ENCODE measurements at regions not wholly inside any gene's neighbourhood (a gene's known extent, or its start where the extent isn't known, plus 50 kb on each side); places are given as distances from the start of the nearest gene placed in this dataset.

- TF ChIP-seq ZBTB33 (IDR thresholded peaks at IDR 0.05; ENCODE audit: extremely low read depth, insufficient replicate concordance, low read length) (no peak), CBX3 (IDR thresholded peaks at IDR 0.05; ENCODE audit: low read depth) (no peak)
These were observed 547.0 kb downstream of the TBC1D22A start (continued) for GRCh38 chr22:47309476-47309875.

GRCh38 chr22:47308886-47309285, 546.4 kb downstream of the TBC1D22A start:
- CTCF ChIA-PET = no interaction called here
- intact Hi-C loops (cut with micrococcal nuclease) = no loop called here
- TF ChIP-seq REST (IDR thresholded peaks at IDR 0.05; ENCODE audit: low read depth) = no peak
- TF ChIP-seq CTCF (IDR thresholded peaks at IDR 0.05 in 2 of 3, conservative IDR thresholded peaks at IDR 0.05 in 1 of 3; ENCODE audit: borderline replicate concordance in 1 of 3, insufficient read depth in 1 of 3, low read depth in 2 of 3, low read length in 2 of 3) = no peak
- TF ChIP-seq YY1 (IDR thresholded peaks at IDR 0.05; ENCODE audit: extremely low read depth, insufficient replicate concordance, low read depth, low read length) = no peak
- no peak for TF ChIP-seq ELF1 (IDR thresholded peaks at IDR 0.05; ENCODE audit: borderline replicate concordance, low read depth)
- no peak for TF ChIP-seq EZH2phosphoT487 (IDR thresholded peaks at IDR 0.05; ENCODE audit: borderline replicate concordance)
- TF ChIP-seq ATF3 (IDR thresholded peaks at IDR 0.05) = no peak
- TF ChIP-seq SRF (IDR thresholded peaks at IDR 0.05; ENCODE audit: low read depth) = no peak
- Histone ChIP-seq H3K27ac (ENCODE audit: low read depth, low read length) (no peak overlapping the region), H3K79me2 (ENCODE audit: insufficient read depth, low read length) (no peaks in the 10 kb centered on the region), H4K20me1 (ENCODE audit: insufficient read depth) (no peaks in the 10 kb centered on the region), H3K4me1 (ENCODE audit: control insufficient read depth in 1 of 2, insufficient read depth in 2 of 2, low read length in 2 of 2) (peaks cover 5 to 47% of the 10 kb centered on the region in 2 experiments), H3K9ac (ENCODE audit: low read length) (no peak overlapping the region), H3K4me2 (ENCODE audit: low read length) (no peak overlapping the region), H3K36me3 (ENCODE audit: control insufficient read depth in 1 of 2, insufficient read depth in 2 of 2, low read length in 2 of 2) (no peaks in the 10 kb centered on the region), H3K27me3 (ENCODE audit: insufficient read depth, low read length) (no peaks in the 10 kb centered on the region), H3K9me2 (ENCODE audit: insufficient read depth) (no peaks in the 10 kb centered on the region), H3K9me3 (ENCODE audit: control insufficient read depth in 1 of 2, insufficient read depth in 1 of 2, low read depth in 1 of 2, low read length in 2 of 2) (no peaks in the 10 kb centered on the region), H2AFZ (ENCODE audit: low read depth, low read length, poor library complexity, severe bottlenecking) (no peak overlapping the region), H3K4me3 (replicated peaks in 1 of 2; ENCODE audit: low read depth in 1 of 2, low read length in 2 of 2) (no peak overlapping the region)
- DNase-seq (ENCODE audit: low read depth, low spot score) = no peak
- BruUV-seq (replicated peaks) = no TSS peak
- no peak for ATAC-seq
- RAD21 ChIA-PET (ENCODE audit: low non-redundant PET in 1 of 2, low total read pairs in 2 of 2, uncharacterized antibody in 2 of 2, unreplicated experiment in 2 of 2) = no interaction called here
- POLR2A ChIA-PET = no interaction called here
